Trophoblast cell (in vitro differentiated cells and primary cell): ENCODE measurements at regions not wholly inside any gene's neighbourhood (a gene's known extent, or its start where the extent isn't known, plus 50 kb on each side); places are given as distances from the start of the nearest gene placed in this dataset.

Source experiments
- DNase-seq, 2 donors: peaks; one replicate each; pipeline ENCODE4 v3.0.0-alpha.2; 2016
- H2AFZ ChIP-seq: 2 replicates; pipeline ENCODE4 v1.6.1; 2013; ENCODE audit warnings: low read length, moderate library complexity, mild to moderate bottlenecking; ENCODE audit not compliant: insufficient read depth, poor library complexity
- H2AK5ac ChIP-seq: 2 replicates; pipeline ENCODE4 v1.6.1; 2013; ENCODE audit warnings: mild to moderate bottlenecking, low read length
- H2BK120ac ChIP-seq: 2 replicates; pipeline ENCODE4 v1.6.1; 2013; ENCODE audit warnings: low read length, mild to moderate bottlenecking, moderate library complexity; ENCODE audit not compliant: insufficient read depth, poor library complexity
- H2BK12ac ChIP-seq: 2 replicates; pipeline ENCODE4 v1.6.1; 2013; ENCODE audit warnings: mild to moderate bottlenecking, low read length, moderate library complexity
- H2BK5ac ChIP-seq: 2 replicates; pipeline ENCODE4 v1.6.1; 2013; ENCODE audit warnings: low read length, low read depth, moderate library complexity, mild to moderate bottlenecking; ENCODE audit not compliant: poor library complexity
- H3K14ac ChIP-seq: 2 replicates; pipeline ENCODE4 v1.6.1; 2013; ENCODE audit warnings: mild to moderate bottlenecking, low read length
- H3K18ac ChIP-seq: 2 replicates; pipeline ENCODE4 v1.6.1; 2013; ENCODE audit warnings: mild to moderate bottlenecking, low read length
- H3K23ac ChIP-seq: 2 replicates; pipeline ENCODE4 v1.6.1; 2013; ENCODE audit warnings: low read length
- H3K27ac ChIP-seq: 2 replicates; pipeline ENCODE4 v1.5.1; 2013; ENCODE audit warnings: low read depth, mild to moderate bottlenecking, inconsistent platforms, low read length, moderate library complexity
- H3K27me3 ChIP-seq: 2 replicates; pipeline ENCODE4 v1.6.1; 2013; ENCODE audit warnings: inconsistent platforms, mild to moderate bottlenecking, low read length, moderate library complexity; ENCODE audit not compliant: insufficient read depth
- H3K36me3 ChIP-seq, 2 experiments: 1 replicate in 1 of 2; 2 replicates in 1 of 2; pipeline ENCODE4 v1.6.1; 2013; ENCODE audit warnings: low read length in 2 of 2, mild to moderate bottlenecking in 2 of 2, moderate library complexity in 1 of 2; ENCODE audit not compliant: insufficient read depth in 2 of 2, control insufficient read depth in 1 of 2
- H3K4ac ChIP-seq: 2 replicates; pipeline ENCODE4 v1.6.1; 2013; ENCODE audit warnings: low read depth, mild to moderate bottlenecking, low read length, moderate library complexity
- H3K4me1 ChIP-seq, 2 experiments: 1 replicate in 1 of 2; 2 replicates in 1 of 2; pipeline ENCODE4 v1.6.1; 2013; ENCODE audit warnings: low read length in 2 of 2, mild to moderate bottlenecking in 2 of 2, moderate library complexity in 1 of 2; ENCODE audit not compliant: insufficient read depth in 2 of 2, control insufficient read depth in 1 of 2
- H3K4me2 ChIP-seq: 2 replicates; pipeline ENCODE4 v1.6.1; 2013; ENCODE audit warnings: inconsistent platforms, mild to moderate bottlenecking, low read length, moderate library complexity
- H3K4me3 ChIP-seq: 2 replicates; pipeline ENCODE4 v1.5.1; 2013; ENCODE audit warnings: mild to moderate bottlenecking, low read depth, low read length, inconsistent platforms
- H3K79me1 ChIP-seq: one replicate; pipeline ENCODE4 v1.6.1; 2013; ENCODE audit warnings: low read length
- H3K79me2 ChIP-seq: 2 replicates; pipeline ENCODE4 v1.6.1; 2013; ENCODE audit warnings: low read length, mild to moderate bottlenecking; ENCODE audit not compliant: control insufficient read depth, insufficient read depth, poor library complexity
- H3K9ac ChIP-seq: 2 replicates; pipeline ENCODE4 v1.6.1; 2013; ENCODE audit warnings: mild to moderate bottlenecking, low read length
- H3K9me3 ChIP-seq: 2 replicates; pipeline ENCODE4 v1.6.1; 2013; ENCODE audit warnings: low read depth, mild to moderate bottlenecking, control low read depth, inconsistent platforms, low read length; ENCODE audit not compliant: insufficient read depth
- H4K12ac ChIP-seq: 2 replicates; pipeline ENCODE4 v1.6.1; 2013; ENCODE audit warnings: low read depth, mild to moderate bottlenecking, low read length, moderate library complexity
- H4K8ac ChIP-seq: 2 replicates; pipeline ENCODE4 v1.6.1; 2013; ENCODE audit warnings: low read depth, mild to moderate bottlenecking, low read length, moderate library complexity
- H4K91ac ChIP-seq: one replicate; pipeline ENCODE4 v1.6.1; 2013; ENCODE audit warnings: low read depth, mild to moderate bottlenecking, low read length, moderate library complexity
- WGBS: extraction: QIAGEN DNeasy Blood & Tissue Kit; methylation state at CpG from one replicate; pipeline ENCODE4 v1.1.7; 2013; ENCODE audit warnings: missing lambda C conversion rate; ENCODE audit not compliant: insufficient read length, insufficient coverage; ENCODE audit errors: extremely low coverage; 5-methylcytosine and 5-hydroxymethylcytosine counted together

DNA sequence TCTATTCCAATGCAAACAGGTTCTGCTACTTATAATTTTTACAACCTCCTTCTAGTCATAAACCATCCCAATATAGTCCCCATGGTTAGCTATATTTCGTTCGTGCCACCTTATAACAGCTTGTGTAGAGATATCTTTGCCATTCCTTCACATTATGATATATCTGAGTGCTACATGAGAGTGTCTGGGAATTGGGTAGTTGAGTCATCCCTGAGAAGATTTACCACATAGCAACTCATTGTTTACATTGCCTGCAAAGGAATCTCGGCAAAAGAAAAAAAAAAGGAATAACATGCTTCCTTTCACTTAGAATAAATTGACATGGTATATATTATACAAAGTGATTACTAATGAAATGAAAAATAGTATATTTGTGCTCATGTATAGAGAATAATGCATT, 86.0 kb upstream of the VGLL3 start:
- Histone ChIP-seq H3K79me1 (no peaks in the 10 kb centered on the region), H3K9me3 (no peaks in the 10 kb centered on the region), H3K23ac (no peak overlapping the region), H3K27me3 (no peaks in the 10 kb centered on the region), H4K12ac (no peak overlapping the region), H3K27ac (no peak overlapping the region), H2BK120ac (no peak overlapping the region), H3K4me3 (no peak overlapping the region), H3K4ac (no peak overlapping the region), H4K91ac (no peak overlapping the region), H2AK5ac (no peak overlapping the region), H2BK5ac (no peak overlapping the region), H2AFZ (no peak overlapping the region), H3K79me2 (no peaks in the 10 kb centered on the region), H2BK12ac (no peak overlapping the region), H3K14ac (no peak overlapping the region), H3K4me1 (no peaks in the 10 kb centered on the region), H3K9ac (no peak overlapping the region), H3K36me3 (no peaks in the 10 kb centered on the region), H4K8ac (no peak overlapping the region), H3K4me2 (no peak overlapping the region), H3K18ac (no peak overlapping the region)
- WGBS, result no CpG with 5 or more reads among the region's 3 CpGs
- peak in 1 of 2 donors; percentile 81 for DNase-seq

DNA sequence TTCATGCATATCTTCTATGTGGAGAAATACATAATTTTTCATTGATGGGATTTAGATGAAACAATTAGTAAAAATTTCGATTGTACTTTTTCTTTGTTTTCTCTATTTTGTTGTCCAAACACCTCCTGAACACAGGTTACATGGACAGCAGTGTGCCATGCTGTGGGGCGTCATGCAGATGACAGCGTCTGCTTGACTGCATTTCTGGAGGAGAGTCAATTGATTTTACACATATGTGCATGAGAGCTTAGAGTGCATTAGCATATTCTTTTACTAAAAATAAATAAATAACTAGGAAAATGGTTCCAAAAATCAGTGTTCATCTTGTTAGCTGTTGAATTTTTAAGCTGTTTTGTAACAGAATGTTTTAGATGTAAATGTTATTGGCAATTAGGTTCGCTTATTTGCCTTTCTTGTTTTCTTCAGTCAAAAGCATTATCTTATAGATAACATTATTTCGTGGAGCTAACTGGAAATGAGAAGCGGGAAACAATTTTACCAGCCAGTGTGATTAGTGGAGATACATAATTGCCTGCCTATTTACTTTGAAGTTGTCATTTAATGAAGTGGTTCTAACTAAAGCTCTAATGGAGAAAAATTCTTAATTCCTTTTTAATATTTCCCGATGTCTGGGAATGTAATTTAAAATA, 82.7 kb upstream of the VGLL3 start:
- Histone ChIP-seq H3K79me2 (no peaks in the 10 kb centered on the region), H2BK120ac (no peak overlapping the region), H4K91ac (no peak overlapping the region), H3K79me1 (no peaks in the 10 kb centered on the region), H3K4me2 (no peak overlapping the region), H2BK5ac (no peak overlapping the region), H4K8ac (no peak overlapping the region), H2BK12ac (no peak overlapping the region), H2AK5ac (no peak overlapping the region), H4K12ac (no peak overlapping the region), H3K9me3 (no peaks in the 10 kb centered on the region), H3K4ac (no peak overlapping the region), H3K27me3 (no peaks in the 10 kb centered on the region), H3K14ac (no peak overlapping the region), H3K4me3 (no peak overlapping the region), H2AFZ (no peak overlapping the region), H3K23ac (no peak overlapping the region), H3K36me3 (no peaks in the 10 kb centered on the region), H3K27ac (no peak overlapping the region), H3K18ac (no peak overlapping the region), H3K9ac (no peak overlapping the region), H3K4me1 (no peaks in the 10 kb centered on the region)
- no CpG with 5 or more reads among the region's 7 CpGs for WGBS
- DNase-seq, result no peak

DNA sequence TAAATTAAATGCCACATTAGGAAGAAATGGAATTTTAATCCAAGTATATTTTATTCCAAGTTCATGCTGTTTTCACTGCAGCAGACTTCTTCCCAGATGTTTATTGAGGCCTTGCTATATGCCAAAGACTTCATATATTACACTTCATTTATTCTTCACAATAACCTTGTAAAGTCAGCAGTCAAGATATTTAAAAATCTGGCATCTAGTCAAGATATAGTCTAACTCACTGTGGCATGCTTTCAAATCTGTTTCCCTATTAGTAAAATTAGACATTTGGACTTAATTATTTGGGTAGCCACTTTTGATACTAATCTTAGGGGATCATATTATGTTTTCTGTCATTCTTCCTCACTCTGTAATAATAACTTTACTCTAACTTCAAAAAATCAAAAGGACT, 81.5 kb upstream of the VGLL3 start:
- Histone ChIP-seq H3K79me1 (no peaks in the 10 kb centered on the region), H2BK12ac (no peak overlapping the region), H4K12ac (no peak overlapping the region), H3K4me2 (no peak overlapping the region), H3K14ac (no peak overlapping the region), H2BK5ac (no peak overlapping the region), H3K27ac (no peak overlapping the region), H3K4ac (no peak overlapping the region), H3K27me3 (no peaks in the 10 kb centered on the region), H2AK5ac (no peak overlapping the region), H3K79me2 (no peaks in the 10 kb centered on the region), H3K36me3 (no peaks in the 10 kb centered on the region), H4K8ac (no peak overlapping the region), H4K91ac (no peak overlapping the region), H3K23ac (no peak overlapping the region), H3K9ac (no peak overlapping the region), H2BK120ac (no peak overlapping the region), H3K4me3 (no peak overlapping the region), H3K4me1 (no peaks in the 10 kb centered on the region), H2AFZ (no peak overlapping the region), H3K18ac (no peak overlapping the region), H3K9me3 (no peaks in the 10 kb centered on the region)
- DNase-seq, result no peak

DNA sequence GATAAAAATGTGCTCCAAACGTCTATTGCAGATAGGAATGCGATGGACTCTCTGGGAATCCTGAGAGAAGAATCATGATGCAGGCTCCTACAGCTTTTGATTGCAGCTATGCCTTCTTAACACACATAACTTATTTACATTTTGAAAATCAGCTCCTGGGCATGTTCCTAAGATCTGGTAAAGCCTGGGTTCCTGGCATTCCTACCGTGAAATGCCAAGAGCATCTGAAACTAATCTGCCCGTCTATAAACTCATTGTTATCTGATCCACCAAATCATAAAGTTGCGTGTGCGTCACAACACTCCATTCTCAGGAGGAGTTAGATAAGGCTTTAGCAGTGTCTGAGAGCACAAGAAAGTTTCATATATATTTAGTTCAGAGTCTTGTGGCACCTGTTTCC, 79.0 kb upstream of the VGLL3 start:
- no peak overlapping the region for H3K14ac ChIP-seq
- no peak overlapping the region for H3K18ac ChIP-seq
- no peaks in the 10 kb centered on the region for H3K79me1 ChIP-seq
- H3K9me3 ChIP-seq, result no peaks in the 10 kb centered on the region
- H3K4me2 ChIP-seq, result no peak overlapping the region
- H3K79me2 ChIP-seq, result no peaks in the 10 kb centered on the region
- no peak overlapping the region for H2AFZ ChIP-seq
- H4K91ac ChIP-seq, result no peak overlapping the region
- H3K23ac ChIP-seq, result no peak overlapping the region
- no peak overlapping the region for H2BK120ac ChIP-seq
- peak; percentile 93 to 98 for DNase-seq
- no peak overlapping the region for H3K4me3 ChIP-seq
- H4K8ac ChIP-seq, result no peak overlapping the region
- no peak overlapping the region for H3K9ac ChIP-seq
- no peak overlapping the region for H3K4ac ChIP-seq
- no peak overlapping the region for H3K27ac ChIP-seq
- no peak overlapping the region for H2BK5ac ChIP-seq
- no CpG with 5 or more reads among the region's 6 CpGs for WGBS
- no peaks in the 10 kb centered on the region for H3K27me3 ChIP-seq
- no peak overlapping the region for H4K12ac ChIP-seq
- H2AK5ac ChIP-seq, result no peak overlapping the region
- no peaks in the 10 kb centered on the region for H3K36me3 ChIP-seq
- no peak overlapping the region for H2BK12ac ChIP-seq
- no peaks in the 10 kb centered on the region for H3K4me1 ChIP-seq
